ENCODE measurements at regions not wholly inside any gene's neighbourhood (a gene's known extent, or its start where the extent isn't known, plus 50 kb on each side); places are given as distances from the start of the nearest gene placed in this dataset.

DNA sequence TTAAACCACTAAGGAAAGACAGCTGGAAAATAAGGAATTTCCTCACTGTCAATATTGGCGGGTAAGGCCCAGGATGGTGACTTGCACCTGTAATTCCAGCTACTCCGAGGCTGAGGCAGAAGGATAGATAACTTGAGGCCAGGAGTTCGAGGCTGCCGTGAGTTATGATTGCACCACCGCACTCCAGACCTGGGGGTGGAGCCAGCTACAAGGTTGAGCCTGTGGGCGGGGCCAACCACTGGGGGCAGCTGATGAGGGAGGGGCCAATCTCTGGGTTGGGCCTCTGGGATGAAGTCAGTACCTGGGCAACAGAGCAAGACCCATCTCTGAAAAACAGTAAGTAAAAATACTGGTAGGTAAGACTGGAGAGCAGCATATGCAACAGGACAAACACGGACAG, 80.1 kb upstream of the ADO start:
- Mint-ChIP-seq H3K9me3 (no peaks in the 10 kb centered on the region), H3K27me3 (ENCODE audit: insufficient read depth, low read depth, poor library complexity) (no peaks in the 10 kb centered on the region), H3K4me1 (no peaks in the 10 kb centered on the region), H3K27ac (no peak overlapping the region), H3K4me3 (no peak overlapping the region), H3K36me3 (ENCODE audit: low read depth) (no peaks in the 10 kb centered on the region)
- Histone ChIP-seq H2AFZ (no peak overlapping the region), H3K27ac (ENCODE audit: low read depth) (no peak overlapping the region), H3K4me3 (no peak overlapping the region), H4K20me1 (replicated peaks; ENCODE audit: insufficient read depth) (no peaks in the 10 kb centered on the region), H3K36me3 (ENCODE audit: insufficient read depth) (no peaks in the 10 kb centered on the region), H3K4me1 (ENCODE audit: insufficient read depth) (no peaks in the 10 kb centered on the region), H3K4me2 (no peak overlapping the region), H3F3A (replicated peaks; ENCODE audit: low read depth) (no peaks in the 10 kb centered on the region), H3K79me2 (replicated peaks; ENCODE audit: insufficient read depth) (no peaks in the 10 kb centered on the region), H3K27me3 (ENCODE audit: insufficient read depth) (no peaks in the 10 kb centered on the region), H3K9me2 (ENCODE audit: insufficient read depth) (peaks cover 17% of the 10 kb centered on the region; the same call in 1 of the 2 replicates)
- TF ChIP-seq, protein P1, sequence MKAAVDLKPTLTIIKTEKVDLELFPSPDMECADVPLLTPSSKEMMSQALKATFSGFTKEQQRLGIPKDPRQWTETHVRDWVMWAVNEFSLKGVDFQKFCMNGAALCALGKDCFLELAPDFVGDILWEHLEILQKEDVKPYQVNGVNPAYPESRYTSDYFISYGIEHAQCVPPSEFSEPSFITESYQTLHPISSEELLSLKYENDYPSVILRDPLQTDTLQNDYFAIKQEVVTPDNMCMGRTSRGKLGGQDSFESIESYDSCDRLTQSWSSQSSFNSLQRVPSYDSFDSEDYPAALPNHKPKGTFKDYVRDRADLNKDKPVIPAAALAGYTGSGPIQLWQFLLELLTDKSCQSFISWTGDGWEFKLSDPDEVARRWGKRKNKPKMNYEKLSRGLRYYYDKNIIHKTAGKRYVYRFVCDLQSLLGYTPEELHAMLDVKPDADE (IDR thresholded peaks at IDR 0.05), result no peak
- TF ChIP-seq STAT1 (IDR thresholded peaks at IDR 0.05; ENCODE audit: unreplicated experiment) (no peak), ZNF331 (CRISPR knock-in tag; IDR thresholded peaks at IDR 0.05; ENCODE audit: low read depth) (no peak), ZNF114 (CRISPR knock-in tag; IDR thresholded peaks at IDR 0.05) (no peak), CREB1 (CRISPR knock-in tag; IDR thresholded peaks at IDR 0.05; ENCODE audit: low read depth) (no peak)
- TF ChIP-seq, protein P2, sequence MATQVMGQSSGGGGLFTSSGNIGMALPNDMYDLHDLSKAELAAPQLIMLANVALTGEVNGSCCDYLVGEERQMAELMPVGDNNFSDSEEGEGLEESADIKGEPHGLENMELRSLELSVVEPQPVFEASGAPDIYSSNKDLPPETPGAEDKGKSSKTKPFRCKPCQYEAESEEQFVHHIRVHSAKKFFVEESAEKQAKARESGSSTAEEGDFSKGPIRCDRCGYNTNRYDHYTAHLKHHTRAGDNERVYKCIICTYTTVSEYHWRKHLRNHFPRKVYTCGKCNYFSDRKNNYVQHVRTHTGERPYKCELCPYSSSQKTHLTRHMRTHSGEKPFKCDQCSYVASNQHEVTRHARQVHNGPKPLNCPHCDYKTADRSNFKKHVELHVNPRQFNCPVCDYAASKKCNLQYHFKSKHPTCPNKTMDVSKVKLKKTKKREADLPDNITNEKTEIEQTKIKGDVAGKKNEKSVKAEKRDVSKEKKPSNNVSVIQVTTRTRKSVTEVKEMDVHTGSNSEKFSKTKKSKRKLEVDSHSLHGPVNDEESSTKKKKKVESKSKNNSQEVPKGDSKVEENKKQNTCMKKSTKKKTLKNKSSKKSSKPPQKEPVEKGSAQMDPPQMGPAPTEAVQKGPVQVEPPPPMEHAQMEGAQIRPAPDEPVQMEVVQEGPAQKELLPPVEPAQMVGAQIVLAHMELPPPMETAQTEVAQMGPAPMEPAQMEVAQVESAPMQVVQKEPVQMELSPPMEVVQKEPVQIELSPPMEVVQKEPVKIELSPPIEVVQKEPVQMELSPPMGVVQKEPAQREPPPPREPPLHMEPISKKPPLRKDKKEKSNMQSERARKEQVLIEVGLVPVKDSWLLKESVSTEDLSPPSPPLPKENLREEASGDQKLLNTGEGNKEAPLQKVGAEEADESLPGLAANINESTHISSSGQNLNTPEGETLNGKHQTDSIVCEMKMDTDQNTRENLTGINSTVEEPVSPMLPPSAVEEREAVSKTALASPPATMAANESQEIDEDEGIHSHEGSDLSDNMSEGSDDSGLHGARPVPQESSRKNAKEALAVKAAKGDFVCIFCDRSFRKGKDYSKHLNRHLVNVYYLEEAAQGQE (IDR thresholded peaks at IDR 0.05; ENCODE audit: unreplicated experiment), result no peak
- DNase-seq (ENCODE audit: low spot score) (no peak), ATAC-seq (no peak)

DNA sequence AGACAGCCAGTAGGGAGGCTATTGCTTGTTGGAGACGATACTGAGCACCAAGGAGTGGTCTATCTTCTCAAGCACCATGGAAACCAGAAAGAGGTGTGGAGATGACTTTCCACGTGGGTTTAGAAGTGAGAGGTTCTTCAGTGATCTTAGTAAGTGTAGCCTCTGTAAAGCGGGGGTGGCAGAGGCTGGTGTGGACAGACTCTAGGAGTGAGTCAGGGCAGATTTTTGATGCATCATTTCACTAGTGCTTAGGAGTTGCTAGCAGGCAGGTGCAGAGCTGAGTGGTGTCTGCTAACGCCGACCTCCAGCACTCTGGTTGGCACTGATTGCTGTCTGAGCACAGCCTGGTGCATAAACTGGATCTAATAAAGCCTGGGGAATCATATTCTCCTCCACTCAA, 78.4 kb upstream of the ADO start:
- Histone ChIP-seq H4K20me1 (replicated peaks; ENCODE audit: insufficient read depth) (no peaks in the 10 kb centered on the region), H3K9me2 (ENCODE audit: insufficient read depth) (peaks cover 11% of the 10 kb centered on the region; the same call in 1 of the 2 replicates), H3F3A (replicated peaks; ENCODE audit: low read depth) (no peaks in the 10 kb centered on the region), H3K4me2 (no peak overlapping the region), H3K27ac (ENCODE audit: low read depth) (no peak overlapping the region), H3K27me3 (ENCODE audit: insufficient read depth) (no peaks in the 10 kb centered on the region), H3K4me3 (no peak overlapping the region), H2AFZ (no peak overlapping the region), H3K4me1 (ENCODE audit: insufficient read depth) (no peaks in the 10 kb centered on the region), H3K79me2 (replicated peaks; ENCODE audit: insufficient read depth) (no peaks in the 10 kb centered on the region), H3K36me3 (ENCODE audit: insufficient read depth) (no peaks in the 10 kb centered on the region)
- Mint-ChIP-seq H3K4me1 (no peaks in the 10 kb centered on the region), H3K36me3 (ENCODE audit: low read depth) (no peaks in the 10 kb centered on the region), H3K27me3 (ENCODE audit: insufficient read depth, low read depth, poor library complexity) (no peaks in the 10 kb centered on the region), H3K9me3 (no peaks in the 10 kb centered on the region), H3K27ac (no peak overlapping the region), H3K4me3 (no peak overlapping the region)
- DNase-seq (ENCODE audit: low spot score), result no peak
- no peak for ATAC-seq
- TF ChIP-seq ZNF114 (CRISPR knock-in tag; IDR thresholded peaks at IDR 0.05), result no peak
- no peak for TF ChIP-seq EZH2 (IDR thresholded peaks at IDR 0.05; ENCODE audit: low read depth, unreplicated experiment)
- no peak for TF ChIP-seq CREB1 (CRISPR knock-in tag; IDR thresholded peaks at IDR 0.05; ENCODE audit: low read depth)
- TF ChIP-seq STAT1 (IDR thresholded peaks at IDR 0.05; ENCODE audit: unreplicated experiment), result no peak
- TF ChIP-seq POLR2AphosphoS5 (IDR thresholded peaks at IDR 0.05; ENCODE audit: low read depth), result no peak
- TF ChIP-seq, protein P2 (IDR thresholded peaks at IDR 0.05; ENCODE audit: unreplicated experiment), result no peak
- TF ChIP-seq, protein P1 (IDR thresholded peaks at IDR 0.05), result no peak
- TF ChIP-seq ZNF331 (CRISPR knock-in tag; IDR thresholded peaks at IDR 0.05; ENCODE audit: low read depth), result no peak
- no peak for TF ChIP-seq EZH2phosphoT487 (IDR thresholded peaks at IDR 0.05; ENCODE audit: unreplicated experiment)
- TF ChIP-seq JUNB (IDR thresholded peaks at IDR 0.05; ENCODE audit: unreplicated experiment), result no peak
- TF ChIP-seq, protein P3, sequence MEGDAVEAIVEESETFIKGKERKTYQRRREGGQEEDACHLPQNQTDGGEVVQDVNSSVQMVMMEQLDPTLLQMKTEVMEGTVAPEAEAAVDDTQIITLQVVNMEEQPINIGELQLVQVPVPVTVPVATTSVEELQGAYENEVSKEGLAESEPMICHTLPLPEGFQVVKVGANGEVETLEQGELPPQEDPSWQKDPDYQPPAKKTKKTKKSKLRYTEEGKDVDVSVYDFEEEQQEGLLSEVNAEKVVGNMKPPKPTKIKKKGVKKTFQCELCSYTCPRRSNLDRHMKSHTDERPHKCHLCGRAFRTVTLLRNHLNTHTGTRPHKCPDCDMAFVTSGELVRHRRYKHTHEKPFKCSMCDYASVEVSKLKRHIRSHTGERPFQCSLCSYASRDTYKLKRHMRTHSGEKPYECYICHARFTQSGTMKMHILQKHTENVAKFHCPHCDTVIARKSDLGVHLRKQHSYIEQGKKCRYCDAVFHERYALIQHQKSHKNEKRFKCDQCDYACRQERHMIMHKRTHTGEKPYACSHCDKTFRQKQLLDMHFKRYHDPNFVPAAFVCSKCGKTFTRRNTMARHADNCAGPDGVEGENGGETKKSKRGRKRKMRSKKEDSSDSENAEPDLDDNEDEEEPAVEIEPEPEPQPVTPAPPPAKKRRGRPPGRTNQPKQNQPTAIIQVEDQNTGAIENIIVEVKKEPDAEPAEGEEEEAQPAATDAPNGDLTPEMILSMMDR (conservative IDR thresholded peaks at IDR 0.05; ENCODE audit: low read depth in 2 of 2), result no peak
- no peak for TF ChIP-seq NANOG (IDR thresholded peaks at IDR 0.05; ENCODE audit: borderline replicate concordance)
